ENCODE measurements at regions not wholly inside any gene's neighbourhood (a gene's known extent, or its start where the extent isn't known, plus 50 kb on each side); places are given as distances from the start of the nearest gene placed in this dataset.

- TF ChIP-seq CTCF (IDR thresholded peaks at IDR 0.05) = no peak
- TF ChIP-seq POLR2A (IDR thresholded peaks at IDR 0.05) = no peak
Measured at GRCh38 chr2:19299522-19299921, 58.9 kb downstream of the OSR1 start.

Data from heart left ventricle (tissue), 13 donors.